Liver (tissue), 8 donors: ENCODE measurements at regions not wholly inside any gene's neighbourhood (a gene's known extent, or its start where the extent isn't known, plus 50 kb on each side); places are given as distances from the start of the nearest gene placed in this dataset.

Experiments
- DNase-seq: peaks from one replicate; pipeline ENCODE4 v3.0.0-alpha.2; 2017; ENCODE audit warnings: low spot score
- H3K27ac ChIP-seq, 2 donors: one replicate each; pipeline ENCODE4 v1.7.0; 2013; ENCODE audit warnings: inconsistent platforms in 2 of 2, low read length in 2 of 2, control low read depth in 1 of 2, low read depth in 1 of 2, mild to moderate bottlenecking in 1 of 2
- H3K27me3 ChIP-seq, 4 donors: one replicate each; pipeline versions ENCODE4 v1.6.1 to v1.7.0; 2013; ENCODE audit warnings: low read length in 3 of 4, inconsistent platforms in 1 of 4, mild to moderate bottlenecking in 1 of 4, moderate library complexity in 1 of 4; ENCODE audit not compliant: control insufficient read depth in 4 of 4, insufficient read depth in 4 of 4
- H3K36me3 ChIP-seq, 4 donors: one replicate each; pipeline versions ENCODE4 v1.6.1 to v1.7.0; 2013; ENCODE audit warnings: low read length in 3 of 4, mild to moderate bottlenecking in 3 of 4, low read depth in 1 of 4, moderate library complexity in 1 of 4; ENCODE audit not compliant: control insufficient read depth in 4 of 4, insufficient read depth in 3 of 4
- H3K4me1 ChIP-seq, 4 donors: one replicate each; pipeline versions ENCODE4 v1.6.1 to v1.7.0; 2013; ENCODE audit warnings: low read length in 3 of 4, mild to moderate bottlenecking in 3 of 4, moderate library complexity in 1 of 4; ENCODE audit not compliant: control insufficient read depth in 4 of 4, insufficient read depth in 4 of 4
- H3K4me3 ChIP-seq, 3 donors: one replicate each; pipeline versions ENCODE4 v1.6.1 to v1.7.0; 2013; ENCODE audit warnings: low read length in 3 of 3, control low read depth in 1 of 3, low read depth in 1 of 3, mild to moderate bottlenecking in 1 of 3
- H3K9ac ChIP-seq, 2 donors: one replicate each; pipeline ENCODE4 v1.7.0; 2013; ENCODE audit warnings: low read length in 2 of 2, mild to moderate bottlenecking in 2 of 2, moderate library complexity in 2 of 2, control low read depth in 1 of 2, low read depth in 1 of 2
- H3K9me3 ChIP-seq, 4 donors: one replicate each; pipeline versions ENCODE4 v1.6.1 to v1.7.0; 2013; ENCODE audit warnings: low read length in 3 of 4; ENCODE audit not compliant: control insufficient read depth in 4 of 4
- ATF3 ChIP-seq: IDR thresholded peaks from 2 replicates; pipeline ENCODE4 v1.6.1; 2016; ENCODE audit warnings: antibody characterized with exemption
- CTCF ChIP-seq: fragments of 150-350 bp; IDR thresholded peaks from 2 replicates; pipeline ENCODE4 v1.5.1; 2017; ENCODE audit warnings: improper control_type of control experiment, low read depth, low read length; ENCODE audit not compliant: missing input control
- EGR1 ChIP-seq, 2 donors: IDR thresholded peaks; 2 replicates each; pipeline ENCODE4 v1.6.1; 2016 to 2018; ENCODE audit warnings: antibody characterized with exemption in 2 of 2, low read depth in 2 of 2
- FOXA1 ChIP-seq: IDR thresholded peaks from 2 replicates; pipeline ENCODE4 v1.6.1; 2016; ENCODE audit warnings: antibody characterized with exemption
- FOXA2 ChIP-seq: IDR thresholded peaks from 2 replicates; pipeline ENCODE4 v1.6.1; 2016; ENCODE audit warnings: antibody characterized with exemption
- GABPA ChIP-seq, 2 donors: IDR thresholded peaks in 1 of 2; conservative IDR thresholded peaks in 1 of 2; 2 replicates each; pipeline ENCODE4 v1.6.1; 2016; ENCODE audit warnings: antibody characterized with exemption in 2 of 2, mild to moderate bottlenecking in 1 of 2, moderate library complexity in 1 of 2
- HNF4A ChIP-seq, 2 donors: conservative IDR thresholded peaks; 2 replicates each; pipeline ENCODE4 v1.6.1; 2016; ENCODE audit warnings: antibody characterized with exemption in 2 of 2, mild to moderate bottlenecking in 2 of 2
- HNF4G ChIP-seq: IDR thresholded peaks from 2 replicates; pipeline ENCODE4 v1.6.1; 2016; ENCODE audit warnings: antibody characterized with exemption
- JUND ChIP-seq, 2 donors: IDR thresholded peaks; 2 replicates each; pipeline ENCODE4 v1.6.1; 2016; ENCODE audit warnings: antibody characterized with exemption in 2 of 2
- MAX ChIP-seq: IDR thresholded peaks from 2 replicates; pipeline ENCODE4 v1.6.1; 2016; ENCODE audit warnings: antibody characterized with exemption
- NR2F2 ChIP-seq: IDR thresholded peaks from 2 replicates; pipeline ENCODE4 v1.6.1; 2016; ENCODE audit warnings: antibody characterized with exemption
- RAD21 ChIP-seq, 2 donors: IDR thresholded peaks; 2 replicates each; pipeline ENCODE4 v1.6.1; 2016; ENCODE audit warnings: antibody characterized with exemption in 2 of 2, mild to moderate bottlenecking in 2 of 2
- REST ChIP-seq: IDR thresholded peaks from 2 replicates; pipeline ENCODE4 v1.6.1; 2016; ENCODE audit warnings: antibody characterized with exemption, mild to moderate bottlenecking
- RXRA ChIP-seq, 2 donors: IDR thresholded peaks; 2 replicates each; pipeline ENCODE4 v1.6.1; 2017 to 2018; ENCODE audit warnings: antibody characterized with exemption in 2 of 2, mild to moderate bottlenecking in 1 of 2
- SP1 ChIP-seq: IDR thresholded peaks from 2 replicates; pipeline ENCODE4 v1.6.1; 2018; ENCODE audit warnings: antibody characterized with exemption, mild to moderate bottlenecking
- TAF1 ChIP-seq: conservative IDR thresholded peaks from 2 replicates; pipeline ENCODE4 v1.6.1; 2016; ENCODE audit warnings: antibody characterized with exemption, mild to moderate bottlenecking
- YY1 ChIP-seq: IDR thresholded peaks from 2 replicates; pipeline ENCODE4 v1.6.1; 2016; ENCODE audit warnings: antibody characterized with exemption, mild to moderate bottlenecking
- ZBTB33 ChIP-seq: IDR thresholded peaks from 2 replicates; pipeline ENCODE4 v1.6.1; 2016; ENCODE audit warnings: antibody characterized with exemption
- WGBS: extraction: QIAGEN DNeasy Blood & Tissue Kit; methylation state at CpG from one replicate; pipeline ENCODE4 v1.1.7; 2013; 5-methylcytosine and 5-hydroxymethylcytosine counted together
- donor health status: healthy.
- donor health status: healthy.
- donor health status: healthy.
- donor health status: healthy.
- donor health status: healthy.

GRCh38 chr6:169997187-169997929 lies 245.9 kb downstream of the ERMARD start:
- Histone ChIP-seq H3K27me3 (no peaks in the 10 kb centered on the region), H3K9ac (no peak overlapping the region)
- no peak for DNase-seq

GRCh38 chr6:169996378-169997051 lies 245.1 kb downstream of the ERMARD start:
- Histone ChIP-seq H3K27ac (no peak overlapping the region), H3K9me3 (no peaks in the 10 kb centered on the region), H3K4me3 (no peak overlapping the region), H3K4me1 (peaks cover 0 to 1% (median 0%) of the 10 kb centered on the region in 4 donors), H3K9ac (no peak overlapping the region), H3K27me3 (no peaks in the 10 kb centered on the region), H3K36me3 (no peaks in the 10 kb centered on the region)
- DNase-seq = no peak
- no peak for TF ChIP-seq TAF1
- no peak for TF ChIP-seq YY1
- TF ChIP-seq GABPA (IDR thresholded peaks at IDR 0.05 in 1 of 2, conservative IDR thresholded peaks at IDR 0.05 in 1 of 2) = no peak
- no peak for TF ChIP-seq HNF4G
- TF ChIP-seq REST = no peak
- no peak for TF ChIP-seq ZBTB33
- no peak for TF ChIP-seq SP1
- no peak for TF ChIP-seq CTCF
- no peak for TF ChIP-seq EGR1 (IDR thresholded peaks at IDR 0.05; ENCODE audit: low read depth in 2 of 2)
- no peak for TF ChIP-seq JUND (IDR thresholded peaks at IDR 0.05)
- no peak for TF ChIP-seq FOXA2
- no peak for TF ChIP-seq MAX
- no peak for TF ChIP-seq RAD21 (IDR thresholded peaks at IDR 0.05)
- TF ChIP-seq FOXA1 = no peak
- no peak for TF ChIP-seq NR2F2
- TF ChIP-seq RXRA (IDR thresholded peaks at IDR 0.05) = no peak
- TF ChIP-seq HNF4A (conservative IDR thresholded peaks at IDR 0.05) = no peak
- WGBS = 88% methylated on average over 5 of the region's 5 CpGs

More at GRCh38 chr6:169997187-169997929, 245.9 kb downstream of the ERMARD start:
- Histone ChIP-seq H3K4me1 (peaks cover 0 to 1% (median 0%) of the 10 kb centered on the region in 4 donors), H3K36me3 (no peaks in the 10 kb centered on the region), H3K27ac (no peak overlapping the region), H3K9me3 (no peaks in the 10 kb centered on the region), H3K4me3 (no peak overlapping the region)
- 88% methylated on average over 11 of the region's 11 CpGs for WGBS
- no peak for TF ChIP-seq HNF4A (conservative IDR thresholded peaks at IDR 0.05)
- no peak for TF ChIP-seq FOXA2
- TF ChIP-seq YY1 = no peak
- TF ChIP-seq MAX = no peak
- no peak for TF ChIP-seq ATF3
- no peak for TF ChIP-seq JUND (IDR thresholded peaks at IDR 0.05)
- TF ChIP-seq GABPA (IDR thresholded peaks at IDR 0.05 in 1 of 2, conservative IDR thresholded peaks at IDR 0.05 in 1 of 2) = no peak
- no peak for TF ChIP-seq RAD21 (IDR thresholded peaks at IDR 0.05)
- no peak for TF ChIP-seq TAF1
- TF ChIP-seq EGR1 (IDR thresholded peaks at IDR 0.05; ENCODE audit: low read depth in 2 of 2) = no peak
- no peak for TF ChIP-seq NR2F2
